Choroid plexus epithelial cell (primary cell): ENCODE measurements at regions not wholly inside any gene's neighbourhood (a gene's known extent, or its start where the extent isn't known, plus 50 kb on each side); places are given as distances from the start of the nearest gene placed in this dataset.
A peak's percentile ranks its signal among the peaks of the same experiment; 100 is the strongest.
"Not testable (repeated sequence)": the region's sequence is repeated elsewhere in the genome, so short reads cannot be mapped to it uniquely, and the experiment has no call there.

Experiments used
- DNase-seq: peaks from one replicate; pipeline ENCODE4 v3.0.0-alpha.2; 2010; ENCODE audit warnings: low read depth
- H3K4me3 ChIP-seq: 2 replicates; pipeline ENCODE4 v1.5.1; 2011; ENCODE audit warnings: low read depth, mild to moderate bottlenecking, control low read depth, low read length, moderate library complexity
- TF ChIP-seq, protein P1 (sequence below): conservative IDR thresholded peaks from 2 replicates; pipeline ENCODE4 v1.5.1; 2011; ENCODE audit warnings: low read depth, mild to moderate bottlenecking, control low read depth, inconsistent platforms, low read length, moderate library complexity

DNA sequence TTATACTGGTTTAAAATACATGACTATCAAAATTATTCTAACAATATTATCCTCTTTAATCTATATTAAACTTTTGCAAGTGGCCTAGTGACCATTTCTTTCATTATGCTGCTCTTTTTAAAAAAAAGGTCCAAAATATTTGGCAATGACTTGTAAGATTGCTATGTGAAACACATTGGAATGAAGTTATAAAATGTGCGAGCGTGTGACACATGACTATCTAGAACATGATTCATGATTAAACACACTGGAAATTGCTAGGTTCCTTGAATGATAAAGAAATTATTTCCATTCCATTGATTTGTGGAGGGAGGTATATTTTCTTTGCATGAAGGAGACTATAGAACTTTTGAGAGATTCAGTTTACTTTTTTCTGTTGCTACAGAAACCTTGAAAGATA, 739.1 kb downstream of the DIAPH3 start:
- TF ChIP-seq, protein P1, sequence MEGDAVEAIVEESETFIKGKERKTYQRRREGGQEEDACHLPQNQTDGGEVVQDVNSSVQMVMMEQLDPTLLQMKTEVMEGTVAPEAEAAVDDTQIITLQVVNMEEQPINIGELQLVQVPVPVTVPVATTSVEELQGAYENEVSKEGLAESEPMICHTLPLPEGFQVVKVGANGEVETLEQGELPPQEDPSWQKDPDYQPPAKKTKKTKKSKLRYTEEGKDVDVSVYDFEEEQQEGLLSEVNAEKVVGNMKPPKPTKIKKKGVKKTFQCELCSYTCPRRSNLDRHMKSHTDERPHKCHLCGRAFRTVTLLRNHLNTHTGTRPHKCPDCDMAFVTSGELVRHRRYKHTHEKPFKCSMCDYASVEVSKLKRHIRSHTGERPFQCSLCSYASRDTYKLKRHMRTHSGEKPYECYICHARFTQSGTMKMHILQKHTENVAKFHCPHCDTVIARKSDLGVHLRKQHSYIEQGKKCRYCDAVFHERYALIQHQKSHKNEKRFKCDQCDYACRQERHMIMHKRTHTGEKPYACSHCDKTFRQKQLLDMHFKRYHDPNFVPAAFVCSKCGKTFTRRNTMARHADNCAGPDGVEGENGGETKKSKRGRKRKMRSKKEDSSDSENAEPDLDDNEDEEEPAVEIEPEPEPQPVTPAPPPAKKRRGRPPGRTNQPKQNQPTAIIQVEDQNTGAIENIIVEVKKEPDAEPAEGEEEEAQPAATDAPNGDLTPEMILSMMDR: no peak
- peak; percentile 71 for DNase-seq
- no peak overlapping the region for H3K4me3 ChIP-seq

DNA sequence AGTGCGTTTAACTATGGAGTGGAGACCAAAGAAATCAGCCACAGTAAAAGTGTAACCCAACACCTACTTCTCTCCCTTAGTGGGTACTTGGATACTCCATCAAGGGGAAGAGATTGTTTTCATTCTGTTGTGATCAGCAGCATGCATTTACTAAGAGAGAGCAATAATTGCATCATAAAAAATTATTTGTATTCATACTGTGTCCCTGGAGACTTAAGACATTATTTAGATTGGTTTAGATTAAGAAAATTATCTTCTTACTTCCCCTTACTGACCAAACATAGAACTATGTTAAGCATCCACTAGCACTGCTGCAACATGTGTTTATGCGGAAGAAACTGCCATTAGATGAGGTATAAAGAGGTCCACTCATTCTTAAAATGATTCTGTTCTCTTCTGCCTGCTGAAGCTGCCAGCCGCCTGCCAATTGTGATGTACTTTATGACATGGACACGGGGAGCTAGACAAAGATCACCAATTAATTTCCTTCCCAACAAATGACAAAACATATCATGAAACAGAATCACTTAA, 738.5 kb downstream of the DIAPH3 start:
- H3K4me3 ChIP-seq: no peak overlapping the region
- TF ChIP-seq, protein P1: no peak
- DNase-seq: peak; percentile 66

DNA sequence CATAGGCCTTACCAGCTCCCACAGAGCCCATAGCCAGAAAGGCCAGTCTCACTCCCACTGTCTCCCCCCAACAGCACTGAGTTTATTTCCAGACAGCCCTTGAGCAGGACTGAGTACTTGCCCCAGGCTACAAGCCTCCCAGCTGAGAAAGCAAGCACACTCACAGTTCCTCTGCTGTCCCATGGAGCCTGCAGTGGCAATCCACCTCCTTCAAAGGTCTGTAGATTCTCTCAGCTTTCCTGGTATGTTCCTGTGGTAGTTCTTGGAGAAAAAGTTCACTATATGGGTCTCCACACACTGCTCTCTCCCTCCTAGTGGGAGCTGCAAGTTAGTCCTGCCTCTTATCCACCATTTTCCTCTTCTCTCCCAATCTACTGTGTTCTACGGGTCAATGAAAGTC, 728.7 kb downstream of the DIAPH3 start:
- no peak for DNase-seq
- H3K4me3 ChIP-seq: no peak overlapping the region
- TF ChIP-seq, protein P1: no peak

DNA sequence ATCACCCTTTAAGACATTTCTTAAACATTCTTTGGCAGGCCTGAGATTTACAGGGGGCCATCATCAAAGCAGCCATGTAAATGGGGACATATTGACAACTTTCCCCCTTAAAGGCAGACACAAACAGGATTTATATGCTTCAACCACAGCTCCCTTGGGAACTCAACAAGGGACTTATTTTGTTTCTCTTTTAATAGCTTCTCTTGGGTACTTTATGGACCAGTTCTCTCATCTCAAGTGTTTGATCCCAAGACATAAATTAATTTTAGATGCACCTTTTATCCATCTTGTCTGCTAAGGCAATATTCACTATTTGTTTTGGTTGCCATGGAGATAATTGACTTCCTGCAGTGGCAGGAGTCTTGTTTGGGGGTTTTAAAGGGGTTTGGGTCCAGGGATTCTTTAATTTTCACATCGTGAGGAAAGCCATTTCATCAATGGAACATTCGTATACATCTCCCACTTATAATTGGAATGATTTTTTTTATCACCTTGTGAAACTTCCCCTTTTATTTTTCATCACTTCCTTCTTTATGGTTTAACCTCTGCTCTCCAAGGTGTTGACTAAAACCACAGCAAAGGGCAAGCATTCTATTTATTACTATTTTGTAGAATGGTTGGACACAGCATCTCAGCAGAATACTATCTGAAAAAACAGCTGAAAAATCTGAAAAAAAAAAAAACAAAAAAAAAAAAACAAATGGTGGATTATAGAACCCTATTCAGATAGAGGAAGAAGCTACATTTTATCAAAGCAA, 726.0 kb downstream of the DIAPH3 start:
- no peak overlapping the region for H3K4me3 ChIP-seq
- TF ChIP-seq, protein P1: no peak
- no peak for DNase-seq

DNA sequence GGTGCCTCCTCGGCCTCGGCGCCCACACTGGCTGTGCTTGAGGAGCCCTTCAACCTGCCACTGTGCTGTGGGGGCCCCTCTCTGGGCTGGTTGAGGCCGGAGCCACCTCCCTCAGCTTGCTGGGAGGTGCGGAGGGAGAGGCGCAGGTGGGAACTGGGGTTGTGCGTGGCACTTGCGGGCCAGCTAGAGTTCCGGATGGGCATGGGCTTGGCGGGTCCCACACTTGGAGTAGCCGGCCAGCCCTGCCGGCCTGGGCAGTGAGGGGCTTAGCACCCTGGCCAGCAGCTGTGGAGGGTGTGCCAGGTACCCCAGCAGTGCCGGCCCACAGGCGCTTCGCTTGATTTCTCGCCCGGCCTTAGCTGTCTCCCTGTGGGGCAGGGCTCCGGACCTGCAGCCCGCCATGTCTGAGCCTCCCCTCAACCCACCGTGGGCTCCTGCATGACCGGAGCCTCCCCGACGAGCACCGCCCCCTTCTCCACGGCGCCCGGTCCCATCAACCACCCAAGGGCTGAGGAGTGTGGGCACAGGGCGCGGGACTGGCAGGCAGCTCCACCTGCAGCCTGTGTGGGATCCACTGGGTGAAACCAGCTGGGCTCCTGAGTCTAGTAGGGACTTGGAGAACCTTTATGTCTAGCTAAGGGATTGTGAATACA, 723.8 kb downstream of the DIAPH3 start:
- no peak for DNase-seq
- no peak overlapping the region for H3K4me3 ChIP-seq
- TF ChIP-seq, protein P1: no peak

DNA sequence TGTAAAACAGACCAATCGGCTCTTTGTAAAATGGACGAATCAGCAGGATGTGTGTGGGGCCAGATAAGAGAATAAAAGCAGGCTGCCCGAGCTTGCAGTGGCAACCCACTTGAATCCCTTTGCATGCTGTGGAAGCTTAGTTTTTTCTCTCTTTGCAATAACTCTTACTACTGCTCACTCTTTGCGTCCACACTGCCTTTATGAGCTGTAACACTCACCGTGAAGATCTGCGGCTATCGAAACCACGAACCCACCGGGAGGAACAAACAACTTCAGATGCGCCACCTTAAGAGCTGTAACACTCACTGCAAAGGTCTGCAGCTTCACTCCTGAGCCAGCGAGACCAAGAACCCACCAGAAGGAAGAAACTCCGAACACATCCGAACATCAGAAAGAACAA, 722.7 kb downstream of the DIAPH3 start:
- H3K4me3 ChIP-seq, DNase-seq: not testable (repeated sequence)

DNA sequence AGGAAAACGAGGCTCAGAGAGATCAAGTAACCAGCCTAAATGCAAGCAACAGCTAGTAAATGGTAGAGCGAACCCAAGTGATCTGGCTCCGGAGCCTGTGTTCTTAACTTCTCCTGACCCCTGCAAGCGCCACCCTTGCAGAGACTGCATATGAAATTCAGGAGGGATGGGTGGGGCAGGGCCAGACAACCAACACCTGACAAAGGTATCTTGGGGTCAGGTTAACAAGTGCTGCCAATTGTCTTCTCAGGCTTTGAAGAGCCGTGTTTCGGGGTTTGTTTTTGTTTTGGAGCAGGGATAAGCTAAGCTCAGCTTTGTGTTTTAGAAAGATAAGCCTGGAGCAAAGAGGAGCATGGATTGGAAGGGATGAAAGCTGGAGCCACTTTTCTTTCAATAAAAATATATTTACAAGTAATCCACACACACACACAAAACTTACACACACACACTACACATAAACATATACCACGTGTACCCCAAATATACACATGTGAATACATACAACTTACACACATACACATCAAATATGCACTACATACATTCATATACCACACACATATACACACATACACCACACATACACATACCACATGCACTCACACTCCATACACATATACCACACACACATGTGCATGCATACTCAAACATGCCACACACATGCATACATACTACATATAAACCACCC, 722.0 kb downstream of the DIAPH3 start:
- no peak for DNase-seq
- TF ChIP-seq, protein P1: no peak
- no peak overlapping the region for H3K4me3 ChIP-seq
